ENCODE measurements at regions not wholly inside any gene's neighbourhood (a gene's known extent, or its start where the extent isn't known, plus 50 kb on each side); places are given as distances from the start of the nearest gene placed in this dataset.
A peak's percentile ranks its signal among the peaks of the same experiment; 100 is the strongest.

DNA sequence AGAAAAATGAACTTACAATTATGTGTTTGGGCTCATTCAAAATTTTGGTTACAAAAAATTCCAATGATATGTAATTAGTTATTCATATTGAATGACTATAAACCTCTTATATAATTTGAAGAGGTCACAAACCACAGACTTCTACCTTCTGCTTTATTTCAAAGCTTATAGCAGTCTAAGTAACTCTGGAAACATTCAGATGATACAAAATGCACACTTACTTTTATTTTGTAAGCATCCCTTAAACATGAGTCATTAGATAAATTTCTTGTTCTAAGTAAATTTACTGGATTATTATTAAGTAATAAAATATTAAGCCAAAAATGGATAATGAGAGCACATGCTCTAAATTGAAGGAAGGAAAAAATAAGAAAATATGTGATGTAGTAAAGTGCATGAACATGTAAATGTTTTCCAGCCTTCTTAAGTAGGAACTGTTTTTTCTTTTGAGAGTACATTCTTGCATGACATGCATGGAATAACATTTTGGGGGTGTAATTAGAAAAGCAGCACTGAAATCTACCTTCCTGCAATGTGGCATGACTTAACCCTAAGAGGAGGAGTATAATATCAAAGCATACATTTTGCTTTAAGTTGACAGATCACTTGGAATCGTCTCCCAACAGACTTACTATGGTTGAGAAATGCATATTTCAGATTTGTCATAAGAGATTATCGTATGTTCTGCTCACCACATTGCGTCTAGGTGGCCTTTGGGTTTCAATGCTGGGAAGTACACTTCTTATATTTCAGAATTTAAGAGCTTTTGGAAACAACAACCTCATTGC is 372.7 kb upstream of the HSF2 start:
- in situ Hi-C loops (cut with HindIII; ENCODE audit: low pct_unique_long_range_greater_than_20kb, low sequenced_read_pairs): no loop called here
- DNase-seq (ENCODE audit: low read depth): no peak

DNA sequence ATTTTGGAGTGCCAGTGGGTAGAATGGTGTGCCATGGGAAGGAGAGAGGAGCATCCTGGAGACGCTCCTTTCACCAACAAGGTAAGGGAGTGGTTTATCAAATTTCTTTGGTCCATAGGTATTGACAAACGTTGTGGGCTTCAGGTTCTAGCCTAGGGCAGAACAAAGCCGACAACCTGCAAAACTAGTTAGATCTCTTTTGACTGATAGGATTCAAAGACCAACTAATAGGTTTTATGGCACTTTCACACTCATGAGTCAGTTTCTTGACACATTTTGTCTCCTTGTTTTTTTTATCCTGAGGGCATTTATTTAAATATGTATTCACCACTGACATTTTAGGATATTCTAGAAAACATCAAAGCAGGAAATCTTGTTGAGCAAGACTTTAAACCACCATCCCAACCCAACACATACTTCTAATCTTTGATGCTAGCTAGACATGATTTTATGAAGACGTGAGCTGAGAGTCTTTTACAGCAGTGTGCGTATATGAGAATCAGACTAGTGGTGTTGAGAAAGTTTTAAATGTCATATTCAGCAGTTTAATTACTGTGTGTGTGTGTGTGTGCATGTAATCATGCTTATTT is 370.4 kb upstream of the HSF2 start:
- DNase-seq (ENCODE audit: low read depth): no peak
- in situ Hi-C loops (cut with HindIII; ENCODE audit: low pct_unique_long_range_greater_than_20kb, low sequenced_read_pairs): no loop called here

DNA sequence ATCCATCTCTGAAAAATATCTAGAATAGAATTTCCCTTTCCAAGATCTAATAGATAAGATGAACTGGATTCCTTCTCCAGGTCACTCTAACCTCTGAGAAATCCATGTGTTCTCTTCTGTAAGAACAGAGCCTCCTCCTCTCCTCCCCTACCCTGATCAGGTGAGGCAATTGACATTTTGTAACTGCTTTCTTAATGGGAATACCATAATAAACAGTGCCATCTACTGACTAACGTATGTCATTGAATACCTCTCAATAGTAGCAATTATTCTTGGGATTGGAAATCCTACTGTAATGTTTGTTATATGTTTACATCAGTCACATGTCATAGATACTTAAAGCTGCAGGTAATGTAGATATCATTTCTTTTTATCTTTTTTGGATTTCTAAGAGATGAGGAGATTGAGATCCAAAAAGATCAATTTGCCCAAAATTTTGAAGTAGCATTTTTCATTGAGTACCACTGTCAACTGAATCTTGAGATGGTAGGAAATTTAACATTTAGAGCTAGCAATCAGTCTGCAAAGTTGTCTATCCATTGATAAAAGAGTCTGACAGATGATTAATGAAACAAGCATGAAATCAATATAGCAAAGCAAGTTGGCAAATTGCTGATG is 365.8 kb upstream of the HSF2 start:
- peak; percentile 41 for DNase-seq (ENCODE audit: low read depth)
- in situ Hi-C loops (cut with HindIII; ENCODE audit: low pct_unique_long_range_greater_than_20kb, low sequenced_read_pairs): no loop called here

GRCh38 chr6:122035173-122035572 is 364.3 kb upstream of the HSF2 start:
- in situ Hi-C loops (cut with HindIII; ENCODE audit: low pct_unique_long_range_greater_than_20kb, low sequenced_read_pairs): no loop called here
- no peak for DNase-seq (ENCODE audit: low read depth)

DNA sequence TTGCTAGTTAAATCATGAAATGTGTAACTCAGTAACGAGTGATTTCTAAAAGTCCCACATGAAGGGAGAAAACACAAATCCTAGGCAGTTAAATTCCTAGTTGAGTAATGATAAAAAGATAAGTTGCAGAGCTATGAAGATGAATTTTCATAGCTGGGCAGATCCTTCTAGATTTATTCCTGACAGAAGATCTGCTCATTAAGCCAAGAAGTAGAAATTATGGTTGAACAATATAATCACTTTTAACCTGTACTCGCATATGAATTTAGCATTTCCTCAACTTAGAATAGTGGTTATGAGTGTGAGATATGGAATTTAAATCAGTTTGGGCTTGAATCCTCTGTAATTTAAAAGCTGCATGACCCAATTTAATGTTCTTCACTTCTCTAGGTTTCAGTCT is 359.2 kb upstream of the HSF2 start:
- no peak for DNase-seq (ENCODE audit: low read depth)
- in situ Hi-C loops (cut with HindIII; ENCODE audit: low pct_unique_long_range_greater_than_20kb, low sequenced_read_pairs): no loop called here

DNA sequence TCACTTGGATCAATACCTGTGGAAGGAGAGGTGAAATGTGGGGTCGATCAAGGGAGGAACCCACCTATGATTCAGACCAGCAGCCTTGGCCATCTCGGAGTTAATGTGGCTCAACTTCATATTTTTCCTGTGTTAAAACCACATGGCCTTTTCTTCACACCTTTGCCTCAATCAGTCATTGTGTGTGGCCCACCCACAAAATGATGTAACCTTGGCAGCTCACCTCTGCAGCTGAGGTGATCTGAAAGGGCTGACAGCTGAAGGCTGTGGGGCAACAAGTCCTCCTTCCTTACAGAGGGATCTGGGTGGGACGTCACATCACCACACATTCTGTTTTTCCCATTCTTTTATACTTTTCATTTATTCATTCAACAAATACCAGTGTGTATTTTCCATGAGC is 357.1 kb upstream of the HSF2 start:
- in situ Hi-C loops (cut with HindIII; ENCODE audit: low pct_unique_long_range_greater_than_20kb, low sequenced_read_pairs): no loop called here

DNA sequence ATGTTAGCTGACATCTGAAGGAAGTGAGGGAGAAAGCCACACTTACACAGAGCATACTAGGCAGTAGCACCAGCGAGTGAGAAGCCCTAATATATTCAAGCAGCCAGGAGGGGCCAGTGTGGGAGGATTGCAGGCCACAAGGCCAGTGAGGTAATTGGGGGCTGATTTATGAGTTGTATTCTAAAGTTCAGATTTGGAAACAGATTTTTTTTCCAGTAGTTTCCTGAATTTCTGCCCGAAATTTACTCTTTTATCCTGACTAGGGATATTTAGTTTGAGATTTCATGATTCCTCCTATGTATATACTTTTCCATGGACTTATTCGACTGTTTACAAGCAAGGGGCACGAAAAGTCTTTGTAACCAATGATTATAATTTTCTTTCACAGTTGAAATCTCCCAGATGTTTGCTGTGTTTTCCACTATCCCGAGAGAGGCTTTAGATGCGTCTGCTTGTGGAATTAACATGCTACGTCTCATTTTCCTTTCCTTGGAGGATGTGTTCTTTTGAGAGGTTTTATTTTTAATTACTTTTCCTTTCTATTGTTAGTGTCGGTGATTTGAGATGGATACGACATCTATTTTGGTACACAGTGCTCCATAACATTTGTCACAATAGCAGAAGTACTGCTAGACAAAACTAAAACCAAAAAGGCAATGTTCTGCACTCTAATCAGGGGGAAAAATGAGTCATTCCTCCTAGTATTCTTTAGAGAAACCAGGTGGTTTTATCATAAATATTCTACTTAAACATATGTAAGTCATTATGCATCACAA is 356.3 kb upstream of the HSF2 start:
- DNase-seq (ENCODE audit: low read depth): no peak
- in situ Hi-C loops (cut with HindIII; ENCODE audit: low pct_unique_long_range_greater_than_20kb, low sequenced_read_pairs): no loop called here

More for the DNA sequence above, 357.1 kb upstream of the HSF2 start:
- no peak for DNase-seq (ENCODE audit: low read depth)

- no peak for DNase-seq (ENCODE audit: low read depth)
- in situ Hi-C loops (cut with HindIII; ENCODE audit: low pct_unique_long_range_greater_than_20kb, low sequenced_read_pairs): no loop called here
Observed at GRCh38 chr6:122048570-122048969, 350.9 kb upstream of the HSF2 start.

GRCh38 chr6:122049341-122049740 is 350.1 kb upstream of the HSF2 start:
- in situ Hi-C loops (cut with HindIII; ENCODE audit: low pct_unique_long_range_greater_than_20kb, low sequenced_read_pairs): no loop called here
- DNase-seq (ENCODE audit: low read depth): no peak

DNA sequence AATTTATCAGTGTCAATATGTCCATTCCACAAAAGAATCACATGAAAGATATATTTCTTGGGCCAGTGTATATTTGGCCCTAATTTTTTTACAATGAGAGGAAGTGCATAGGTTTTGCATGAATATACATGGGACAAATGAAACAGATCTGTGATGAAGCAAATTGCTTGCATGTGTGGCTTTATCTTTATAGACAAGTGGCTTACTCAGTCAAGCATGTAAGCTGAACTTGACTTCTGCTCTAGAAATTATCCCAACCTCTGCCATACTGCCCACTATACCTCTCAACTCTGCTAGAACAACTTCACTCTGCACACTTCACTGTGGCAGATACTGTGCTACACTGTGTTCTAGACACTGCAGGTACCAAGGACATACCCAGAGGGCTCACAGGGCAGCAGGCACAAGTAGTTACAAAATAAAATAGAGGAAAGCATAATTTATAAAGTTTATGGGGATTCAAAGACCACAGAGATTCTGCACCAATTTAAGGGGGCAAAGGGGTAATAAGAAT is 349.2 kb upstream of the HSF2 start:
- no peak for DNase-seq (ENCODE audit: low read depth)
- in situ Hi-C loops (cut with HindIII; ENCODE audit: low pct_unique_long_range_greater_than_20kb, low sequenced_read_pairs): no loop called here

GRCh38 chr6:122052346-122052900 is 347.0 kb upstream of the HSF2 start:
- no peak for DNase-seq (ENCODE audit: low read depth)
- in situ Hi-C loops (cut with HindIII; ENCODE audit: low pct_unique_long_range_greater_than_20kb, low sequenced_read_pairs): no loop called here

DNA sequence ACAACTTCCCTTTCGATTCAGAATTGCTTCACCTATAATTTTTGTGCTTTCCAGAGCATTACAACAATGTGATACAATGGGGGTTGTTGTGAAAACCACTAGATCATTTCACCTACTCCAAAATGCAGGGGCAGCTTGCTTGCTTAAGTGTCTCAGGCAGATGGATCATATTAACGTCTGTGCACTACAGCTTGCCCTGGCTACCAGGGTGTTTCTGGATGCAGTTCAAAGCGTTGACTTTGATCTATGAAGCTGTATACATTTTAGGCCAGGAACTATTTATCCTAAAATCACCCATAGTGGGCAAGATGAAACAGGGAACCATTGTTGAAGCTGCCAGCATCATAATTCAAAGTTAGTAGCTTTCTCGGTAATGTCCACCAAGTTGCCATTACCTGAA is 339.5 kb upstream of the HSF2 start:
- in situ Hi-C loops (cut with HindIII; ENCODE audit: low pct_unique_long_range_greater_than_20kb, low sequenced_read_pairs): no loop called here
- no peak for DNase-seq (ENCODE audit: low read depth)

DNA sequence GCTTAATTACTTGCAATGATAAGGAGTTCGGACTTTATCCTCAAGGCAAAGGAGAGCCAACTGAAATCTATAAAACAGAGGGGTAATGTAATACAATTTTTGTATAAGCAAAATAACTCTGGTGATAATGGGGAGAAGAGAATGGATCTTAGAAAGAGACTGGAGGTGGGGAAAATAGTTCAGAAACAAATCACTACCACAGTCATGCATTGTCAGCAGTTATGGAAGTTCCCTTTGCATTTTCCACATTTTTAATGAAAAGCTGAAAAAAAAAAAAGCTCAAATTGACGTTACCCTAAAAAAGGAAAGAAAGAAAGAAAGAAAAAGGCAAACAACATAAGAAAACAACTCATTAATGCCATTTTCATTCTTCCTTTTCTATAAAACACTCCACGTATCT is 337.6 kb upstream of the HSF2 start:
- in situ Hi-C loops (cut with HindIII; ENCODE audit: low pct_unique_long_range_greater_than_20kb, low sequenced_read_pairs): no loop called here
- DNase-seq (ENCODE audit: low read depth): no peak

GRCh38 chr6:122063076-122063475 is 336.4 kb upstream of the HSF2 start:
- DNase-seq (ENCODE audit: low read depth): no peak
- in situ Hi-C loops (cut with HindIII; ENCODE audit: low pct_unique_long_range_greater_than_20kb, low sequenced_read_pairs): no loop called here

DNA sequence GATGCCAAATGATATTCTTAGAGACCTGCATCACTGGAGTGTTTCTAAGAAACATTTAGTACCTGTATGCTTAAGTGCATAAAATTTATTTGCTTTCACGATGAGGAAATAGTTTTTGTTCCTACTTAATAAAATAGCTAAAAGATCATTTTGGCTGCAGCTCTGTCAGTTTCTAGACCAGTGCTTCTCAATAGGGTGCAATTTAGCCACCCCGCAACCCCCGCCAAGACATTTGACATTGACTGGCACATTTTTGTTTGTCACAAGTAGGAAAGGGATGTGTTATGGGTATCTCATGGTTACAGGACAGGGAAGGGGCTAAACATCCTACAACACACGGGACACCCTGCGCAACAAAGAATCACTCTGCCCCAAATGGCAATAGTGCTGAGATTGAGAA is 335.7 kb upstream of the HSF2 start:
- no peak for DNase-seq (ENCODE audit: low read depth)
- in situ Hi-C loops (cut with HindIII; ENCODE audit: low pct_unique_long_range_greater_than_20kb, low sequenced_read_pairs): no loop called here

- DNase-seq (ENCODE audit: low read depth): no peak
- in situ Hi-C loops (cut with HindIII; ENCODE audit: low pct_unique_long_range_greater_than_20kb, low sequenced_read_pairs): no loop called here
Observed at GRCh38 chr6:122066200-122066599, 333.3 kb upstream of the HSF2 start.

DNA sequence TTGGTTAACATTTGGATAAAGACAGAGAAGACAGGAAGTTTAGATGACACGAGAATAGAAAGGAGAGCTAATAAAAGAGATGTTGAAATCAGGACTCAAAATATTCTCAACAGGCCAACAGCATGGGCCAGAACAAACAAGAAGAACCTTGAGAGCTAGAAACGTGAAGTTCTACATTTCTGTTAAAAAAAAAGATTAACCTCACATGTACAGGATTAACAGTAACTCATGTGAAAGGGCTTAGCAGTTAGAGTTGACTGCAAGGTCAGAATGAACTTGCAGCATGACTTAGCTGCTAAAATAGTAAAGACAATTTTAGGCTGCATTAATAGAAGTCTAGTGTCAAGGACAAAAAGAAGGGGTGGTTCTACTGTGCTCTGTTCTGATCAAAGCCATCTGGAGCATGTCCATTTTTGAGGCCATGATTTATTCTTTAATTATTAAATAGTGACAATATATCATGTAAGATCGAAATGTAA is 331.1 kb upstream of the HSF2 start:
- DNase-seq (ENCODE audit: low read depth): no peak

DNA sequence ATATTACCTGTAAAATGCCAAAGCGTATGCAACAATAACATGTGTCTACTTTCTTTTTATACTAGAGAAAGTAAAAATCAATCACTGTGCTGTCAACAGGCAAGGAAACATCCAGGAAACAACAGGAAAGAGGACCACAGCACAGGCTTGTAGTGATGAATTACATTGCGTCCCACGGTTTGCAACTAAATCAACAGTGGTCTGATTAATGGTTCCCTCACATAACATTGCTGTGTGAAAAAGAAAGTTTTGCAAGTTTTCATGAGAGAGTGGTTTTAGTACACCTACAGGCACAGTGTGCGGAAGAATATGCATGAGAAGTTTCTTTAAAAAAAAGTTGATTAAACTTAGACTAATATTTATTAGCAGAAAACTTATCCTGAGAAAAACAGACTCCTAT is 329.5 kb upstream of the HSF2 start:
- DNase-seq (ENCODE audit: low read depth): no peak
- in situ Hi-C loops (cut with HindIII; ENCODE audit: low pct_unique_long_range_greater_than_20kb, low sequenced_read_pairs): no loop called here

More for the DNA sequence above, 331.1 kb upstream of the HSF2 start:
- in situ Hi-C loops (cut with HindIII; ENCODE audit: low pct_unique_long_range_greater_than_20kb, low sequenced_read_pairs): no loop called here
